Lung (tissue), 11 donors: ENCODE measurements at regions not wholly inside any gene's neighbourhood (a gene's known extent, or its start where the extent isn't known, plus 50 kb on each side); places are given as distances from the start of the nearest gene placed in this dataset.

ENCODE experiments used
- ATAC-seq: fragments of 200-7000 bp; cut with Tn5 transposase; one replicate; pipeline ENCODE4 v1.9.1; 2020; ENCODE audit warnings: moderate number of reproducible peaks; ENCODE audit not compliant: insufficient read depth, low FRiP score
- DNase-seq, 3 donors: peaks; one replicate each; pipeline ENCODE4 v3.0.0-alpha.2; 2013 to 2017
- H3K27ac ChIP-seq, 2 donors: one replicate each; pipeline ENCODE4 v1.5.1; 2013; ENCODE audit warnings: mild to moderate bottlenecking in 2 of 2, moderate library complexity in 2 of 2, control low read depth in 1 of 2, inconsistent platforms in 1 of 2, low read depth in 1 of 2, low read length in 1 of 2
- H3K27me3 ChIP-seq, 3 donors: one replicate each; pipeline ENCODE4 v1.5.1; 2013; ENCODE audit warnings: low read length in 2 of 3; ENCODE audit not compliant: control insufficient read depth in 3 of 3, insufficient read depth in 3 of 3
- H3K36me3 ChIP-seq, 4 donors: one replicate each; pipeline ENCODE4 v1.5.1; 2013; ENCODE audit warnings: low read length in 4 of 4, mild to moderate bottlenecking in 1 of 4, moderate library complexity in 1 of 4; ENCODE audit not compliant: control insufficient read depth in 4 of 4, insufficient read depth in 4 of 4
- H3K4me1 ChIP-seq, 5 donors: one replicate each; pipeline ENCODE4 v1.5.1; 2013; ENCODE audit warnings: low read length in 5 of 5, mild to moderate bottlenecking in 2 of 5, moderate library complexity in 1 of 5; ENCODE audit not compliant: control insufficient read depth in 5 of 5, insufficient read depth in 5 of 5
- H3K4me3 ChIP-seq: one replicate; pipeline ENCODE4 v1.5.1; 2013; ENCODE audit warnings: mild to moderate bottlenecking, control low read depth, moderate library complexity
- H3K9ac ChIP-seq, 2 donors: one replicate each; pipeline ENCODE4 v1.5.1; 2013; ENCODE audit warnings: low read length in 2 of 2, control low read depth in 1 of 2; ENCODE audit not compliant: insufficient read depth in 1 of 2
- H3K9me3 ChIP-seq, 4 donors: one replicate each; pipeline ENCODE4 v1.5.1; 2013; ENCODE audit warnings: low read length in 3 of 4, mild to moderate bottlenecking in 1 of 4, moderate library complexity in 1 of 4; ENCODE audit not compliant: control insufficient read depth in 4 of 4, insufficient read depth in 3 of 4
- WGBS, 2 donors: extraction: QIAGEN DNeasy Blood & Tissue Kit; methylation state at CpG; one replicate each; pipeline ENCODE4 v1.1.7; 2013; 5-methylcytosine and 5-hydroxymethylcytosine counted together
- TF ChIP-seq, protein P1 (sequence below): IDR thresholded peaks from 2 replicates; pipeline ENCODE4 v1.5.1; 2012; ENCODE audit warnings: mild to moderate bottlenecking; ENCODE audit errors: control extremely low read depth, extremely low read depth
- donor health status: control.
- donor health status: control.
- donor health status: Bipolar disorder and iron deficiency.
- donor health status: healthy.
- donor health status: DM: yes; HTN: yes; CAD: no.

DNA sequence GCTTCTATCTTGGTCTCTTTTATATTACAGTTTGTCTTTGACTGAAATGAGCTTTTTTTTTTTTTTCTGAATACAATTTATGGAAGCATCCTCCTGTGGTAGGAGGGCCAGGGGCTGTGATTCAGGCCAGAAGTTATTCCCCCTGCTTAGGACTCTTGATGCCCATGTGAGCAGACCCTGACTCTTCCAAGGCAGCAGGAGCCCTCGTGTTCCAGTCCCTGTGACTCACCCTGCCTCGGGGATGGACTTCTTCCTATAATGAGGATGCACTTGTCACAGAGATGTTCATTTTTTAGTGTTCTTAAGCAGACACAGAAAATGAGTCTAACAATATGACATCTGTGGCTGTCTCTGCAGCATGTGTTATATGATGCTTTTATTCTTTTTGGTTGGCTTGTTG is 1293.7 kb upstream of the AUTS2 start:
- Histone ChIP-seq H3K4me3 (no peak overlapping the region), H3K27me3 (no peaks in the 10 kb centered on the region), H3K4me1 (no peaks in the 10 kb centered on the region), H3K27ac (no peak overlapping the region), H3K9me3 (peaks cover 0 to 3% (median 1%) of the 10 kb centered on the region in 4 donors), H3K9ac (no peak overlapping the region), H3K36me3 (no peaks in the 10 kb centered on the region)
- 70 to 85% methylated on average over 2 of the region's 2 CpGs for WGBS, 2 donors
- TF ChIP-seq, protein P1, sequence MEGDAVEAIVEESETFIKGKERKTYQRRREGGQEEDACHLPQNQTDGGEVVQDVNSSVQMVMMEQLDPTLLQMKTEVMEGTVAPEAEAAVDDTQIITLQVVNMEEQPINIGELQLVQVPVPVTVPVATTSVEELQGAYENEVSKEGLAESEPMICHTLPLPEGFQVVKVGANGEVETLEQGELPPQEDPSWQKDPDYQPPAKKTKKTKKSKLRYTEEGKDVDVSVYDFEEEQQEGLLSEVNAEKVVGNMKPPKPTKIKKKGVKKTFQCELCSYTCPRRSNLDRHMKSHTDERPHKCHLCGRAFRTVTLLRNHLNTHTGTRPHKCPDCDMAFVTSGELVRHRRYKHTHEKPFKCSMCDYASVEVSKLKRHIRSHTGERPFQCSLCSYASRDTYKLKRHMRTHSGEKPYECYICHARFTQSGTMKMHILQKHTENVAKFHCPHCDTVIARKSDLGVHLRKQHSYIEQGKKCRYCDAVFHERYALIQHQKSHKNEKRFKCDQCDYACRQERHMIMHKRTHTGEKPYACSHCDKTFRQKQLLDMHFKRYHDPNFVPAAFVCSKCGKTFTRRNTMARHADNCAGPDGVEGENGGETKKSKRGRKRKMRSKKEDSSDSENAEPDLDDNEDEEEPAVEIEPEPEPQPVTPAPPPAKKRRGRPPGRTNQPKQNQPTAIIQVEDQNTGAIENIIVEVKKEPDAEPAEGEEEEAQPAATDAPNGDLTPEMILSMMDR: no peak
- ATAC-seq (no peak), DNase-seq (no peak)

DNA sequence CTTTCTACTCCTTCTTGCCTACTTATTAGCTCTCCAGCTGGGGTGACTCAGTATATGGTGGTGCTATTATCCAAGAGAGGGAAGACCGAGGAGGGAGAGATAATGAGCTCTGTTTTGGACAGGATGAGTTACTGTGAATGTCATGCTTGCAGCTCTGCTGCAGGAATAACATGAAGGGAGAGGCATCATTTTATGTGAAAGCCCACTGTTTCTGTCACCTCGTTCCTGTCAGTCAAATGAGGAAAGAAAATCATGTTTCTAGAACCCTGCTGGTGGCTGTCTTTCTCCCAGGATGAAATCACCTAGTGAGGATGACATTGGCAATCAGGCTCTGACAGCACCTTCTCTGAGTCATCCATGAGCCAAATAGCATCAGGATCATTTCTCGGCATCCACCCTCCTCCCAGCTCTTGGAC is 1291.6 kb upstream of the AUTS2 start:
- Histone ChIP-seq H3K9ac (no peak overlapping the region), H3K27me3 (no peaks in the 10 kb centered on the region), H3K4me1 (no peaks in the 10 kb centered on the region), H3K27ac (no peak overlapping the region), H3K36me3 (no peaks in the 10 kb centered on the region), H3K4me3 (no peak overlapping the region), H3K9me3 (peaks cover 0 to 4% (median 1%) of the 10 kb centered on the region in 4 donors)
- ATAC-seq (no peak), DNase-seq (no peak)
- TF ChIP-seq, protein P1: no peak
- WGBS, 2 donors: 70 to 83% methylated on average over 3 of the region's 3 CpGs

DNA sequence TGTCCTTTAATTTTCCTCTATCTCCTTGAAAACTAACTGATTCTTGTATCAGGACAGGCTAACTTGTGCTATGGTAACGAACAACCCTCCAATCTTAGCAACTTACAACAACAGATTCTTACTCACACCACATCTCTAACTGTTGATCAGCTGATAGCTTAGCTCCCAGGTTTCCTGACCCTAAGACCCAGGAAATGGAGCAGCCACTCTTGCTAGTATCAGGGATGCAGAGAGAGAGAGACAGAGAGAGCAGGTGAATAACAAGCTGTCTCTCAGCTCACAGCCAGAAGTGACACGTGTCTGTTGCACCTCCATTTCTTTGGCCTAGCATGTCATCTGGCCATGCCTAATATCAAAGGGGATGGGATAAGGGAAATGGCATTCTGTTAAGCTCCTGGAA is 1289.0 kb upstream of the AUTS2 start:
- Histone ChIP-seq H3K4me3 (no peak overlapping the region), H3K9me3 (peaks cover 0 to 4% (median 1%) of the 10 kb centered on the region in 4 donors), H3K4me1 (no peaks in the 10 kb centered on the region), H3K27ac (no peak overlapping the region), H3K27me3 (no peaks in the 10 kb centered on the region), H3K9ac (no peak overlapping the region), H3K36me3 (no peaks in the 10 kb centered on the region)
- ATAC-seq (no peak), DNase-seq (no peak)
- 75 to 88% methylated on average over 2 of the region's 2 CpGs for WGBS, 2 donors
- TF ChIP-seq, protein P1: no peak

DNA sequence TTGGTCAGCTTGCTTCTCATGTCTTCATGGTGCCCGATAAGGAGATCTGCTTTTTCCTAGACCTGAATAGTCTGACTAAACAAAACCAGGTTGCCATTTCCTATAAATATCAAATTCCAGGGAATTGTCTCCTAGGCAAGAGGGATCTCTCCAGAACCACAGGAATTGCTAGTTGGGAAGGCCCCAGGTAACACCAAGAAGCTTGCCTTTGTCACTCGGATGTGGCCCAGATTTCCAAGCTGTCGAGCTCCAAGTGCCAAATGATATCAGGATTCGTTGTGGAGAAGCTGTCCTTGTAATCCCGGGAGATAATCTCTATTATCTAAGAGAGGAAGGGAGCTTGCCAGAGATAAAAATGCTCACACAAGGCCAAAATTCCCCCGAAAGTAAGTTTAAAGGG is 1288.5 kb upstream of the AUTS2 start:
- WGBS, 2 donors: 69 to 80% methylated on average over 6 of the region's 6 CpGs
- H3K4me3 ChIP-seq: no peak overlapping the region
- H3K27me3 ChIP-seq: no peaks in the 10 kb centered on the region
- ATAC-seq (no peak), DNase-seq (no peak)
- no peak overlapping the region for H3K27ac ChIP-seq
- no peak overlapping the region for H3K9ac ChIP-seq
- no peaks in the 10 kb centered on the region for H3K36me3 ChIP-seq
- H3K9me3 ChIP-seq: peaks cover 0 to 4% (median 1%) of the 10 kb centered on the region in 4 donors
- TF ChIP-seq, protein P1: no peak
- no peaks in the 10 kb centered on the region for H3K4me1 ChIP-seq
